ENCODE measurements at regions not wholly inside any gene's neighbourhood (a gene's known extent, or its start where the extent isn't known, plus 50 kb on each side); places are given as distances from the start of the nearest gene placed in this dataset.

DNA sequence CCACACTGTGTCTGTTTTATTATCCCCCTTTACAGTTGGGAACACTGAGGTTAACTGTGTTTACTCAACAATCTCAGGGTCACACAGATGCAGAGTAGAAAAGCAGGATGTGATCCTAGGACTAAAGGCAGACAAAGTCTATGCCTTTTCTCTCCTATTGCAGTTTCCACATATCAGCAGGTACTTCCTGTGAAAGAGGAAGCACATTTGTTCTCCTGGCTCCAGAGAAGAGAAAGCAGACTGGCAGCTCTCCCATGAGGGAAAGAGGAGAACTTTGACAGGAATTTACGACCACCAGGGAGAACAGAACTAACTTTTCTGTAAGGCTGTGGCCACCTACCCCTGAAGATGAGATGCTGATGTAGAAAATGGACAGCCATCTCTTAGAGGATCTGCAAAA, 84.2 kb upstream of the TNC start:
- H3K4me1 Mint-ChIP-seq: peaks cover 23% of the 10 kb centered on the region
- H3K27ac Mint-ChIP-seq: no peak overlapping the region
- no peaks in the 10 kb centered on the region for H3K36me3 Mint-ChIP-seq
- H3K9me3 Mint-ChIP-seq: no peaks in the 10 kb centered on the region
- H3K4me3 Mint-ChIP-seq: no peak overlapping the region
- no peak for DNase-seq (ENCODE audit: low spot score in 2 of 2, unreplicated experiment in 2 of 2)
- TF ChIP-seq CTCF (IDR thresholded peaks at IDR 0.05; ENCODE audit: unreplicated experiment): no peak
- peaks cover 25% of the 10 kb centered on the region for H3K27me3 Mint-ChIP-seq (ENCODE audit: low read depth)

GRCh38 chr9:115202960-115203751, 85.2 kb upstream of the TNC start:
- Mint-ChIP-seq H3K4me1 (peaks cover 21% of the 10 kb centered on the region), H3K9me3 (no peaks in the 10 kb centered on the region), H3K27me3 (ENCODE audit: low read depth) (peaks cover 20% of the 10 kb centered on the region), H3K4me3 (no peak overlapping the region), H3K27ac (no peak overlapping the region), H3K36me3 (no peaks in the 10 kb centered on the region)
- TF ChIP-seq CTCF (IDR thresholded peaks at IDR 0.05; ENCODE audit: unreplicated experiment): no peak
- no peak for DNase-seq (ENCODE audit: low spot score in 2 of 2, unreplicated experiment in 2 of 2)

GRCh38 chr9:115204904-115205453, 87.0 kb upstream of the TNC start:
- H3K9me3 Mint-ChIP-seq: no peaks in the 10 kb centered on the region
- H3K4me3 Mint-ChIP-seq: no peak overlapping the region
- no peak overlapping the region for H3K27ac Mint-ChIP-seq
- H3K4me1 Mint-ChIP-seq: peaks cover 33% of the 10 kb centered on the region
- H3K36me3 Mint-ChIP-seq: no peaks in the 10 kb centered on the region
- no peak for DNase-seq (ENCODE audit: low spot score in 2 of 2, unreplicated experiment in 2 of 2)
- no peak for TF ChIP-seq CTCF (IDR thresholded peaks at IDR 0.05; ENCODE audit: unreplicated experiment)
- peaks cover 11% of the 10 kb centered on the region for H3K27me3 Mint-ChIP-seq (ENCODE audit: low read depth)

- no peaks in the 10 kb centered on the region for H3K36me3 Mint-ChIP-seq
- no peak overlapping the region for H3K4me3 Mint-ChIP-seq
- peaks cover 6% of the 10 kb centered on the region for H3K27me3 Mint-ChIP-seq (ENCODE audit: low read depth)
- DNase-seq (ENCODE audit: low spot score in 2 of 2, unreplicated experiment in 2 of 2): no peak
- no peak overlapping the region for H3K27ac Mint-ChIP-seq
- peaks cover 44% of the 10 kb centered on the region for H3K4me1 Mint-ChIP-seq
- no peaks in the 10 kb centered on the region for H3K9me3 Mint-ChIP-seq
- TF ChIP-seq CTCF (IDR thresholded peaks at IDR 0.05; ENCODE audit: unreplicated experiment): no peak
Observed at GRCh38 chr9:115207003-115207836, 89.3 kb upstream of the TNC start.

DNA sequence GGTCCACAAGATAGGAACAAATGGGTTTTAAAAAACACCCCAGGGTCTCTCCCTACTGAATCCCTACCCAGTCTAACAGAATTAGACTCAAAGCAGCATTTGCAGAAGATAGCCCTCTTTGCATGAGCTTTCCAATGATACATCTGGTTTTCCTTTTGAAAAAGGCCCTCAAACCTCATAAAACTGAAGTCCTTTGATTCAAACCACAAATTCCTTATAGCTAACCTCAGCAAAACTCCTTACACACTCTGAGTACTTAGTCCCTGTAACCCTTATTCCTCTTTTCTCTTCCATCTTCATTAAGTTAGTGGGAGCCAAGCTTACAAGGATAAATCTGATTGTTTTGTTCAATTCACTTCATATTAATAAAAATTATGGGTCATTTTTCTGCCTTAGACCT, 90.5 kb upstream of the TNC start:
- H3K4me1 Mint-ChIP-seq: peaks cover 52% of the 10 kb centered on the region
- H3K9me3 Mint-ChIP-seq: no peaks in the 10 kb centered on the region
- no peak overlapping the region for H3K4me3 Mint-ChIP-seq
- no peak for TF ChIP-seq CTCF (IDR thresholded peaks at IDR 0.05; ENCODE audit: unreplicated experiment)
- H3K27ac Mint-ChIP-seq: peak overlapping the region; percentile 47
- H3K27me3 Mint-ChIP-seq (ENCODE audit: low read depth): peaks cover 14% of the 10 kb centered on the region
- no peaks in the 10 kb centered on the region for H3K36me3 Mint-ChIP-seq
- no peak for DNase-seq (ENCODE audit: low spot score in 2 of 2, unreplicated experiment in 2 of 2)

Data from mesothelial cell of epicardium (in vitro differentiated cells).